ENCODE measurements at regions not wholly inside any gene's neighbourhood (a gene's known extent, or its start where the extent isn't known, plus 50 kb on each side); places are given as distances from the start of the nearest gene placed in this dataset.

DNA sequence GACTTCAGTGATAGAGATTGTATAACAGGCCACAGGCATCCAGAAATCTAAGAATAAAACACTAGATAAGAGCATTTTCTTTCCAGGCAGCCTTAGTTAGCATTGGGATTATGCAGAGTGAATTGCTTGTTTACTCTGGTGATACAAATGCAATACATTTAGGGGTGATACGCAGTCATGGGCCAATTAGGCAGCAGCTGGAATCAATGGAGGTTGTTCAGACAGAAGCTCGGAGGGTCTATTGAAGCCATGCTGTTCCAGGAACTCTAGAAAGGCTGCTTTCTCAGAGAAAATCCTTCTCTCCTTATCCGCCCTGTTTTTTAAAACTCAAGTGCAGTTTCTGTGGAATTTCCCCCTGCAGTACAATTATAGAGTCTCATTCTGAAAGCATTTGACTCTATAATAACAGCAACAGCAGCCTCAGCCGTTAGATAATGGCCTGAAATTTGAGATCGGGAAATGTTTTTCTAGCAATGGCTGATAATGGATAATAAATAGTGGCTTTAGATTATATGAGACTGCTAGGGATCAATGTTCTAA lies 364.3 kb upstream of the HS3ST5 start:
- H3K79me2 ChIP-seq (ENCODE audit: insufficient read depth), result no peaks in the 10 kb centered on the region

DNA sequence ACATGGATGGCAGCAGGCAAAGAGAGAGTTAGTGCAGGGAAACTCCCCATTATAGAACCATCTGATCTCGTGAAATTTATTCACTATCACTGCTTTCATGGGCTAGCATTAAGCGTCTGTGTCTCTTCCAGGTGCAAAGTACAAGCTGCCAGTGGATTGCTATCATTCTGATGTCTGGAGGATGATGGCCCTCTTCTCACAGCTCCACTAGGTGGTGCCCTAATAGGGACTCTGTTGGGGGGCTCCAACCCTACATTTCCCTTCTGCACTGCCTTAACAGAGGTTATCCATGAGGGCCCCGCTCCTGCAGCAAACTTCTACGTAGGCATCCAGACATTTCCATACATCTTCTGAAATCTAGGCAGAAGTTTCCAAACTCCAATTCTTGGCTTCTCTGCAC lies 347.8 kb upstream of the HS3ST5 start:
- Histone ChIP-seq H3K27me3 (ENCODE audit: insufficient read depth) (no peaks in the 10 kb centered on the region), H3K79me2 (ENCODE audit: insufficient read depth) (no peaks in the 10 kb centered on the region), H4K20me1 (ENCODE audit: insufficient read depth) (no peaks in the 10 kb centered on the region), H3K36me3 (replicated peaks in 1 of 2; ENCODE audit: control insufficient read depth in 1 of 2, insufficient read depth in 2 of 2, low read length in 1 of 2) (no peaks in the 10 kb centered on the region), H3K27ac (ENCODE audit: low read depth in 2 of 2, low read length in 1 of 2) (no peak overlapping the region), H3K4me2 (no peak overlapping the region), H3K9me3 (no peaks in the 10 kb centered on the region), H3K4me3 (ENCODE audit: low read depth in 2 of 2, low read length in 1 of 2) (no peak overlapping the region), H3F3A (replicated peaks; ENCODE audit: insufficient read depth) (no peaks in the 10 kb centered on the region), H3K4me1 (ENCODE audit: control insufficient read depth in 1 of 2, insufficient read depth in 2 of 2, low read depth in 1 of 2, low read length in 1 of 2) (no peaks in the 10 kb centered on the region), H2AFZ (ENCODE audit: low read depth) (no peak overlapping the region), H3K9me2 (no peaks in the 10 kb centered on the region), H3K9ac (no peak overlapping the region)
- TF ChIP-seq MEF2A (IDR thresholded peaks at IDR 0.05; ENCODE audit: borderline replicate concordance, low read depth), result no peak
- no peak for TF ChIP-seq SIN3A (IDR thresholded peaks at IDR 0.05; ENCODE audit: borderline replicate concordance, low read depth, low read length)
- TF ChIP-seq, protein P1, sequence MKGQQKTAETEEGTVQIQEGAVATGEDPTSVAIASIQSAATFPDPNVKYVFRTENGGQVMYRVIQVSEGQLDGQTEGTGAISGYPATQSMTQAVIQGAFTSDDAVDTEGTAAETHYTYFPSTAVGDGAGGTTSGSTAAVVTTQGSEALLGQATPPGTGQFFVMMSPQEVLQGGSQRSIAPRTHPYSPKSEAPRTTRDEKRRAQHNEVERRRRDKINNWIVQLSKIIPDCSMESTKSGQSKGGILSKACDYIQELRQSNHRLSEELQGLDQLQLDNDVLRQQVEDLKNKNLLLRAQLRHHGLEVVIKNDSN (IDR thresholded peaks at IDR 0.05; ENCODE audit: borderline replicate concordance, low read depth), result no peak
- no peak for TF ChIP-seq EP300 (IDR thresholded peaks at IDR 0.05; ENCODE audit: borderline replicate concordance in 1 of 2, low read depth in 1 of 2, low read length in 1 of 2)
- no peak for TF ChIP-seq GATA2 (CRISPR knock-in tag; IDR thresholded peaks at IDR 0.05)
- TF ChIP-seq TAF1 (IDR thresholded peaks at IDR 0.05; ENCODE audit: borderline replicate concordance, low read depth, low read length), result no peak
- TF ChIP-seq EZH2phosphoT487 (IDR thresholded peaks at IDR 0.05; ENCODE audit: borderline replicate concordance, low read depth), result no peak
- TF ChIP-seq GABPA (IDR thresholded peaks at IDR 0.05; ENCODE audit: low read depth), result no peak
- TF ChIP-seq, protein P2, sequence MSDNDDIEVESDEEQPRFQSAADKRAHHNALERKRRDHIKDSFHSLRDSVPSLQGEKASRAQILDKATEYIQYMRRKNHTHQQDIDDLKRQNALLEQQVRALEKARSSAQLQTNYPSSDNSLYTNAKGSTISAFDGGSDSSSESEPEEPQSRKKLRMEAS (IDR thresholded peaks at IDR 0.05; ENCODE audit: low read depth), result no peak
- CTCF ChIA-PET, result interaction anchor here (0.9 kb wide), 1 partner anchor 11 kb away, joined by 3 read pairs; no protein-coding TSS in a partner anchor
- WGBS (ENCODE audit: low lambda C conversion rate), result 37% methylated on average over 4 of the region's 4 CpGs
- POLR2A ChIA-PET, result no interaction called here
- DNase-seq, result no peak

More for the DNA sequence above, 364.3 kb upstream of the HS3ST5 start:
- Histone ChIP-seq H3K9me2 (no peaks in the 10 kb centered on the region), H3K4me1 (ENCODE audit: control insufficient read depth in 1 of 2, insufficient read depth in 2 of 2, low read depth in 1 of 2, low read length in 1 of 2) (no peaks in the 10 kb centered on the region), H2AFZ (ENCODE audit: low read depth) (no peak overlapping the region), H3K9ac (no peak overlapping the region), H3K4me2 (no peak overlapping the region), H4K20me1 (ENCODE audit: insufficient read depth) (no peaks in the 10 kb centered on the region), H3K9me3 (no peaks in the 10 kb centered on the region), H3K4me3 (ENCODE audit: low read depth in 2 of 2, low read length in 1 of 2) (no peak overlapping the region), H3K27me3 (ENCODE audit: insufficient read depth) (no peaks in the 10 kb centered on the region), H3K36me3 (replicated peaks in 1 of 2; ENCODE audit: control insufficient read depth in 1 of 2, insufficient read depth in 2 of 2, low read length in 1 of 2) (no peaks in the 10 kb centered on the region), H3K27ac (ENCODE audit: low read depth in 2 of 2, low read length in 1 of 2) (no peak overlapping the region), H3F3A (replicated peaks; ENCODE audit: insufficient read depth) (no peaks in the 10 kb centered on the region)
- POLR2A ChIA-PET, result no interaction called here
- CTCF ChIA-PET, result no interaction called here
- no peak for DNase-seq
- WGBS (ENCODE audit: low lambda C conversion rate), result 37% methylated on average over 5 of the region's 5 CpGs
- TF ChIP-seq EP300 (IDR thresholded peaks at IDR 0.05; ENCODE audit: borderline replicate concordance in 1 of 2, low read depth in 1 of 2, low read length in 1 of 2) (no peak), USF2 (IDR thresholded peaks at IDR 0.05; ENCODE audit: borderline replicate concordance, low read depth, low read length) (no peak)
- TF ChIP-seq, protein P3, sequence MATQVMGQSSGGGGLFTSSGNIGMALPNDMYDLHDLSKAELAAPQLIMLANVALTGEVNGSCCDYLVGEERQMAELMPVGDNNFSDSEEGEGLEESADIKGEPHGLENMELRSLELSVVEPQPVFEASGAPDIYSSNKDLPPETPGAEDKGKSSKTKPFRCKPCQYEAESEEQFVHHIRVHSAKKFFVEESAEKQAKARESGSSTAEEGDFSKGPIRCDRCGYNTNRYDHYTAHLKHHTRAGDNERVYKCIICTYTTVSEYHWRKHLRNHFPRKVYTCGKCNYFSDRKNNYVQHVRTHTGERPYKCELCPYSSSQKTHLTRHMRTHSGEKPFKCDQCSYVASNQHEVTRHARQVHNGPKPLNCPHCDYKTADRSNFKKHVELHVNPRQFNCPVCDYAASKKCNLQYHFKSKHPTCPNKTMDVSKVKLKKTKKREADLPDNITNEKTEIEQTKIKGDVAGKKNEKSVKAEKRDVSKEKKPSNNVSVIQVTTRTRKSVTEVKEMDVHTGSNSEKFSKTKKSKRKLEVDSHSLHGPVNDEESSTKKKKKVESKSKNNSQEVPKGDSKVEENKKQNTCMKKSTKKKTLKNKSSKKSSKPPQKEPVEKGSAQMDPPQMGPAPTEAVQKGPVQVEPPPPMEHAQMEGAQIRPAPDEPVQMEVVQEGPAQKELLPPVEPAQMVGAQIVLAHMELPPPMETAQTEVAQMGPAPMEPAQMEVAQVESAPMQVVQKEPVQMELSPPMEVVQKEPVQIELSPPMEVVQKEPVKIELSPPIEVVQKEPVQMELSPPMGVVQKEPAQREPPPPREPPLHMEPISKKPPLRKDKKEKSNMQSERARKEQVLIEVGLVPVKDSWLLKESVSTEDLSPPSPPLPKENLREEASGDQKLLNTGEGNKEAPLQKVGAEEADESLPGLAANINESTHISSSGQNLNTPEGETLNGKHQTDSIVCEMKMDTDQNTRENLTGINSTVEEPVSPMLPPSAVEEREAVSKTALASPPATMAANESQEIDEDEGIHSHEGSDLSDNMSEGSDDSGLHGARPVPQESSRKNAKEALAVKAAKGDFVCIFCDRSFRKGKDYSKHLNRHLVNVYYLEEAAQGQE (IDR thresholded peaks at IDR 0.05; ENCODE audit: low read depth, low read length), result no peak

Data from SK-N-SH (cell line).